A673 (cell line): ENCODE measurements at regions not wholly inside any gene's neighbourhood (a gene's known extent, or its start where the extent isn't known, plus 50 kb on each side); places are given as distances from the start of the nearest gene placed in this dataset.

Experiments
- EZH2 ChIP-seq: fragments of 200-600 bp; sonication (generic); IDR thresholded peaks from 2 replicates; pipeline ENCODE4 v1.6.1; 2017; ENCODE audit warnings: borderline replicate concordance, low read depth, mild to moderate bottlenecking, mixed read lengths, antibody characterized with exemption, low read length; ENCODE audit not compliant: poor library complexity, severe bottlenecking
- TF ChIP-seq, protein P1 (sequence below): fragments of 300-800, 200-600 bp; sonication (generic); conservative IDR thresholded peaks from 2 replicates; pipeline ENCODE4 v1.5.1; 2017; ENCODE audit warnings: low read depth, mild to moderate bottlenecking, antibody characterized with exemption, low read length, moderate library complexity, mixed read lengths

DNA sequence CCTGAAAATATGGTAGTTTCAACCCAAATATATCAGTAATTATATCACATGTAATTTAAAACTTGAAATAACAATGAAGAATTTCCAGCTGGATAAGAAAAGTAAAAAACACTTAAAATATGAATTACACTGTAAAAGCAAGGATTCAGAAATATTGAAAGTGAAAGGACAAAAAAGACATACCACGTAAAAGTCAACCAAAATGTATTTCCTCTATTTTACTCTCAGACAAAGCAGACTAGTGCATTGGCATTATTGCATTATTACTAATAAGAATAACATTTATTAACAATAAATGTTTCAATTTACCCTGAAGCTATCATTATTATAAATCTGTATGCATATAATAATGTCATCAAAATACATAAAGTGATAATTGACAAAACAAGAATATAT lies 445.1 kb upstream of the TRIB2 start:
- no peak for TF ChIP-seq EZH2
- TF ChIP-seq, protein P1, sequence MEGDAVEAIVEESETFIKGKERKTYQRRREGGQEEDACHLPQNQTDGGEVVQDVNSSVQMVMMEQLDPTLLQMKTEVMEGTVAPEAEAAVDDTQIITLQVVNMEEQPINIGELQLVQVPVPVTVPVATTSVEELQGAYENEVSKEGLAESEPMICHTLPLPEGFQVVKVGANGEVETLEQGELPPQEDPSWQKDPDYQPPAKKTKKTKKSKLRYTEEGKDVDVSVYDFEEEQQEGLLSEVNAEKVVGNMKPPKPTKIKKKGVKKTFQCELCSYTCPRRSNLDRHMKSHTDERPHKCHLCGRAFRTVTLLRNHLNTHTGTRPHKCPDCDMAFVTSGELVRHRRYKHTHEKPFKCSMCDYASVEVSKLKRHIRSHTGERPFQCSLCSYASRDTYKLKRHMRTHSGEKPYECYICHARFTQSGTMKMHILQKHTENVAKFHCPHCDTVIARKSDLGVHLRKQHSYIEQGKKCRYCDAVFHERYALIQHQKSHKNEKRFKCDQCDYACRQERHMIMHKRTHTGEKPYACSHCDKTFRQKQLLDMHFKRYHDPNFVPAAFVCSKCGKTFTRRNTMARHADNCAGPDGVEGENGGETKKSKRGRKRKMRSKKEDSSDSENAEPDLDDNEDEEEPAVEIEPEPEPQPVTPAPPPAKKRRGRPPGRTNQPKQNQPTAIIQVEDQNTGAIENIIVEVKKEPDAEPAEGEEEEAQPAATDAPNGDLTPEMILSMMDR, result no peak
